HCT116 (cell line): ENCODE measurements at regions not wholly inside any gene's neighbourhood (a gene's known extent, or its start where the extent isn't known, plus 50 kb on each side); places are given as distances from the start of the nearest gene placed in this dataset.

Source experiments
- ATAC-seq: fragments of 200-7000 bp; cut with Tn5 transposase; 2 replicates; pipeline ENCODE4 v1.9.1; 2020; ENCODE audit warnings: mild to moderate bottlenecking, moderate library complexity
- BruUV-seq: library from RNA; stranded (reverse); fragments of 400-500 nt; replicated peaks from 2 replicates; lab custom pipeline; 2021; lab: Mats Ljungman, UMichigan
- CTCF ChIA-PET: fragments of 300-600 bp; sonication (Branson Sonifier 250); formaldehyde crosslinking; loops from one replicate; lab custom pipeline; 2021; ENCODE audit warnings: antibody characterized with exemption; lab: Charles Lee
- POLR2A ChIA-PET: fragments of 300-600, 350-600 bp; sonication (Branson Sonifier 250); formaldehyde crosslinking; loops from one replicate; lab custom pipeline; 2021; ENCODE audit warnings: antibody characterized with exemption; lab: Charles Lee
- RAD21 ChIA-PET, 2 experiments: fragments of 300-600 bp; sonication (Branson Sonifier 250); formaldehyde crosslinking; loops; one replicate each; lab custom pipeline; 2023; ENCODE audit warnings: low total read pairs in 2 of 2; ENCODE audit not compliant: uncharacterized antibody in 2 of 2, unreplicated experiment in 2 of 2, low non-redundant PET in 1 of 2; lab: Charles Lee
- DNase-seq: peaks from one replicate; pipeline ENCODE4 v3.0.0-alpha.2; 2010; ENCODE audit warnings: low read depth, low spot score
- H2AFZ ChIP-seq: fragments of 200-600 bp; shearing (Covaris generic), sonication (generic); 2 replicates; pipeline ENCODE4 v1.6.1; 2017; ENCODE audit warnings: low read depth, mixed run types, mixed read lengths, antibody characterized with exemption, low read length; ENCODE audit not compliant: poor library complexity, severe bottlenecking
- H3K27ac ChIP-seq: 2 replicates; pipeline ENCODE4 v1.5.1; 2012; ENCODE audit warnings: low read depth, low read length
- H3K27me3 ChIP-seq: fragments of 200-600 bp; sonication (generic); 2 replicates; pipeline ENCODE4 v1.6.1; 2016; ENCODE audit warnings: mixed run types, low read length, mixed read lengths; ENCODE audit not compliant: insufficient read depth
- H3K36me3 ChIP-seq, 2 experiments: fragments of 200-500 bp in 1 of 2; fragments of 200-600 bp in 1 of 2; sonication (Bioruptor generic) in 1 of 2; sonication (generic) in 1 of 2; 2 replicates each; pipeline versions ENCODE4 v1.5.1 to v1.6.1; 2014 to 2016; ENCODE audit warnings: low read length in 2 of 2, inconsistent platforms in 1 of 2, mixed read lengths in 1 of 2, mixed run types in 1 of 2; ENCODE audit not compliant: insufficient read depth in 2 of 2, control insufficient read depth in 1 of 2
- H3K4me1 ChIP-seq, 2 experiments: fragments of 200-600 bp in 1 of 2; sonication (generic) in 1 of 2; 2 replicates each; pipeline versions ENCODE4 v1.5.1 to v1.6.1; 2012 to 2017; ENCODE audit warnings: low read length in 2 of 2, inconsistent platforms in 1 of 2, mild to moderate bottlenecking in 1 of 2, mixed read lengths in 1 of 2, mixed run types in 1 of 2, moderate library complexity in 1 of 2; ENCODE audit not compliant: insufficient read depth in 2 of 2, control insufficient read depth in 1 of 2
- H3K4me2 ChIP-seq: fragments of 200-600 bp; sonication (generic); 2 replicates; pipeline ENCODE4 v1.6.1; 2017; ENCODE audit warnings: mixed run types, low read length, mixed read lengths
- H3K4me3 ChIP-seq, 2 experiments: fragments of 200-600 bp in 1 of 2; sonication (generic) in 1 of 2; replicated peaks in 1 of 2; 2 replicates each; pipeline ENCODE4 v1.5.1; 2011 to 2016; ENCODE audit warnings: low read length in 2 of 2, control low read depth in 1 of 2, low read depth in 1 of 2, mild to moderate bottlenecking in 1 of 2, mixed read lengths in 1 of 2, mixed run types in 1 of 2
- H3K79me2 ChIP-seq: fragments of 200-600 bp; sonication (generic); 2 replicates; pipeline ENCODE4 v1.6.1; 2017; ENCODE audit warnings: mild to moderate bottlenecking, mixed run types, low read length, moderate library complexity, mixed read lengths; ENCODE audit not compliant: insufficient read depth
- H3K9ac ChIP-seq: fragments of 200-600 bp; sonication (generic); 2 replicates; pipeline ENCODE4 v1.6.1; 2016; ENCODE audit warnings: low read length, mixed read lengths
- H3K9me2 ChIP-seq: fragments of 200-600 bp; sonication (generic), shearing (Covaris generic); 2 replicates; pipeline ENCODE4 v1.6.1; 2017; ENCODE audit warnings: mixed run types, mild to moderate bottlenecking, moderate library complexity; ENCODE audit not compliant: insufficient read depth
- H3K9me3 ChIP-seq, 2 experiments: fragments of 200-500 bp in 1 of 2; fragments of 200-600 bp in 1 of 2; sonication (Bioruptor generic) in 1 of 2; sonication (generic) in 1 of 2; 2 replicates each; pipeline ENCODE4 v1.6.1; 2014 to 2017; ENCODE audit warnings: low read length in 2 of 2, mixed read lengths in 2 of 2, inconsistent platforms in 1 of 2, low read depth in 1 of 2, mild to moderate bottlenecking in 1 of 2, mixed run types in 1 of 2, moderate library complexity in 1 of 2; ENCODE audit not compliant: control insufficient read depth in 1 of 2, insufficient read depth in 1 of 2
- H4K20me1 ChIP-seq: fragments of 200-600 bp; sonication (generic), shearing (Covaris generic); 2 replicates; pipeline ENCODE4 v1.6.1; 2017; ENCODE audit warnings: mixed run types, mild to moderate bottlenecking, moderate library complexity; ENCODE audit not compliant: insufficient read depth
- CBX3 ChIP-seq: IDR thresholded peaks from 2 replicates; pipeline ENCODE4 v1.6.1; 2012; ENCODE audit warnings: low read depth
- CEBPB ChIP-seq: IDR thresholded peaks from 2 replicates; pipeline ENCODE4 v1.6.1; 2012; ENCODE audit warnings: low read depth
- CTCF ChIP-seq, 3 experiments: fragments of 200-600 bp in 1 of 3; sonication (generic) in 1 of 3; IDR thresholded peaks in 2 of 3; conservative IDR thresholded peaks in 1 of 3; 2 replicates each; pipeline ENCODE4 v1.5.1; 2012 to 2017; ENCODE audit warnings: low read depth in 2 of 3, low read length in 2 of 3, antibody characterized with exemption in 1 of 3, borderline replicate concordance in 1 of 3, control low read depth in 1 of 3, mild to moderate bottlenecking in 1 of 3, mixed read lengths in 1 of 3, mixed run types in 1 of 3, moderate library complexity in 1 of 3; ENCODE audit not compliant: insufficient read depth in 1 of 3
- EGR1 ChIP-seq: IDR thresholded peaks from 2 replicates; pipeline ENCODE4 v1.6.1; 2012; ENCODE audit warnings: low read depth
- EZH2phosphoT487 ChIP-seq: fragments of 200-600 bp; IDR thresholded peaks from 2 replicates; pipeline ENCODE4 v1.6.1; 2018; ENCODE audit warnings: antibody characterized with exemption, borderline replicate concordance
- FOSL1 ChIP-seq: IDR thresholded peaks from 2 replicates; pipeline ENCODE4 v1.6.1; 2012; ENCODE audit warnings: low read depth
- JUND ChIP-seq: IDR thresholded peaks from 2 replicates; pipeline ENCODE4 v1.6.1; 2012
- MAX ChIP-seq: IDR thresholded peaks from 2 replicates; pipeline ENCODE4 v1.6.1; 2012
- POLR2A ChIP-seq: IDR thresholded peaks from 2 replicates; pipeline ENCODE4 v1.7.0; 2011; ENCODE audit warnings: borderline replicate concordance; ENCODE audit not compliant: insufficient read depth, insufficient read length; ENCODE audit errors: extremely low read depth
- RAD21 ChIP-seq: IDR thresholded peaks from 2 replicates; pipeline ENCODE4 v1.6.1; 2012; ENCODE audit warnings: low read depth, mild to moderate bottlenecking
- REST ChIP-seq: IDR thresholded peaks from 2 replicates; pipeline ENCODE4 v1.6.1; 2012; ENCODE audit warnings: low read depth
- SIN3A ChIP-seq: IDR thresholded peaks from 2 replicates; pipeline ENCODE4 v1.6.1; 2012; ENCODE audit warnings: low read depth
- SP1 ChIP-seq: IDR thresholded peaks from 2 replicates; pipeline ENCODE4 v1.6.1; 2012; ENCODE audit warnings: low read depth
- TCF7L2 ChIP-seq: IDR thresholded peaks from 2 replicates; pipeline ENCODE4 v1.7.0; 2011; ENCODE audit warnings: borderline replicate concordance, inconsistent platforms; ENCODE audit not compliant: insufficient read depth, insufficient read length; ENCODE audit errors: extremely low read depth
- ZFX ChIP-seq: fragments of 450-650 bp; IDR thresholded peaks from 2 replicates; pipeline ENCODE4 v1.6.1; 2017
- intact Hi-C: fragments of 100-400 bp; cut with micrococcal nuclease; formaldehyde crosslinking; loops from 2 replicates; pipeline ENCODE4 v1.10.0; 2022

GRCh38 chr3:165895919-165896318 is 58.7 kb upstream of the BCHE start:
- TF ChIP-seq REST (no peak), EZH2phosphoT487 (no peak), JUND (no peak), TCF7L2 (no peak), ZFX (no peak), FOSL1 (no peak), CTCF (IDR thresholded peaks at IDR 0.05 in 2 of 3, conservative IDR thresholded peaks at IDR 0.05 in 1 of 3; ENCODE audit: borderline replicate concordance in 1 of 3, insufficient read depth in 1 of 3, low read depth in 2 of 3, low read length in 2 of 3) (peak in 2 of 3 experiments; percentile 60 to 73; a peak in 4 of 6 replicates), EGR1 (no peak), SP1 (no peak), CBX3 (no peak), SIN3A (no peak), CEBPB (no peak), RAD21 (peak; percentile 41), POLR2A (no peak), MAX (no peak)
- peaks cover 6% of the 10 kb centered on the region; the same call in 1 of the 2 replicates for H3K9me2 ChIP-seq
- DNase-seq = peak; percentile 15
- intact Hi-C loops = no loop called here
- H3K27ac ChIP-seq = no peak overlapping the region
- H3K4me2 ChIP-seq = no peak overlapping the region
- H3K27me3 ChIP-seq = no peaks in the 10 kb centered on the region
- no peaks in the 10 kb centered on the region; a peak in 1 of 4 replicates for H3K36me3 ChIP-seq
- H3K4me1 ChIP-seq = no peaks in the 10 kb centered on the region
- H2AFZ ChIP-seq = no peak overlapping the region
- H3K9ac ChIP-seq = no peak overlapping the region
- H3K9me3 ChIP-seq = no peaks in the 10 kb centered on the region
- H3K4me3 ChIP-seq = no peak overlapping the region
- no TSS peak for BruUV-seq
- ChIA-PET RAD21 (no interaction called here), POLR2A (no interaction called here), CTCF (interaction anchor here (1.0 kb wide), 1 partner anchor 641 kb away, joined by 3 read pairs; no protein-coding TSS in a partner anchor)
- no peaks in the 10 kb centered on the region for H4K20me1 ChIP-seq
- peak; percentile 76 for ATAC-seq
- no peaks in the 10 kb centered on the region for H3K79me2 ChIP-seq
